ENCODE measurements at regions not wholly inside any gene's neighbourhood (a gene's known extent, or its start where the extent isn't known, plus 50 kb on each side); places are given as distances from the start of the nearest gene placed in this dataset.
"Not testable (repeated sequence)": the region's sequence is repeated elsewhere in the genome, so short reads cannot be mapped to it uniquely, and the experiment has no call there.

DNA sequence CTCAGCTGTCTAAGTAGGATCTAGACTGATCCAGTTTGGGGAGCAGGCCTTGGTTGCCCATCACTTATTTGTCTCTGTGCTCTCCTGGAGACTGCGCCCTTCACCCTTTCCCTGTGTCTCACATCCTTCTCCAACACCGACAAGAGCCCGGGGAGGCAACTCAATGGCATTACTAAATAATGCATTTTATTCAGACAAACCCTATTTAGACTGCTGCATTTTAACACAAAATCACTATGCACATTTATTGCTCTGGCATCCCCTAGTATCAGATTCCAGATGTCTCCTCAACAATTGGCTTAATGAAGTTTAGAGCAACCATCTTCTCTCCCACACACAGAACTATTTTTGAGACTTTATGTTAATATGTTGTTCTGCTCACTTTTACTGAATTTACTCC is 436.4 kb upstream of the CHRM3 start:
- DNase-seq (ENCODE audit: insufficient read length, low spot score) (no peak), FAIRE-seq (no peak)

DNA sequence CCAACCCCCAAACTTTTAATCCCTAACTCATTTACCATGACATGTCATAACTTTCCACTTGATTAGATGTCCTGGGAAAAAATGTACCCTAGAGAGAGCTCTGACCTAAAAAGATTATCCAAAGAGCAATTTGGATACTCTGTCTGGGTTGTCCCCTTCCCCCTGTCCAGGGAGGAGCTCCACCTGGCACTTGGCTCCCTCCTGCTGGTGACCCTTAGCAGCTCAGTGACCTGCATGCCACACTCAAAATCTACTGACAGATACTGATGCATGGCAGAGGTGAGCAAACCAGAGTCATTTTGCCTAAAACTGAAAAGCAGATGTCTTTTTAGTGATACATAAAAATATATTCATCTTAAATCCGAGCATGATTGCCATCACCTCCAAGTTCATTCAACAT is 442.3 kb upstream of the CHRM3 start:
- no peak for DNase-seq (ENCODE audit: insufficient read length, low spot score)
- FAIRE-seq = no peak

DNA sequence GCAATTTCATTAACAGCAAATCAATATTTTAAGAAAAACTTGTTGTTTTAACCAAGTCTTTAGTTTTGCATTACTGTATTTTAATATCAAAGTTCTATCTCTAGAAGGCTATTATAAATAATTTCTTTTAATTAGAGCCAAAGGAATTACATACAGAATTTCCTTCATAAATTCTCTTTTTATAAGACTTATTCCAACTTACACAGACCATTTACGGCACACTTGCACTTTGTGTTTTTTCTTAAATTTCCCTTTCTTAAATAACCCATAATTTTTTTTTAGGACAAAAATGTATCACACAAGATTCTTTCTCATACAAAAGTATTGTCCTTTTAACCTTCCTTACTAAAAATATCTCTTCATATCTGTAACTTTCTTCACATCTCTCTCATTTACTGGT is 458.5 kb upstream of the CHRM3 start:
- no peak for DNase-seq (ENCODE audit: insufficient read length, low spot score)
- no peak for FAIRE-seq

DNA sequence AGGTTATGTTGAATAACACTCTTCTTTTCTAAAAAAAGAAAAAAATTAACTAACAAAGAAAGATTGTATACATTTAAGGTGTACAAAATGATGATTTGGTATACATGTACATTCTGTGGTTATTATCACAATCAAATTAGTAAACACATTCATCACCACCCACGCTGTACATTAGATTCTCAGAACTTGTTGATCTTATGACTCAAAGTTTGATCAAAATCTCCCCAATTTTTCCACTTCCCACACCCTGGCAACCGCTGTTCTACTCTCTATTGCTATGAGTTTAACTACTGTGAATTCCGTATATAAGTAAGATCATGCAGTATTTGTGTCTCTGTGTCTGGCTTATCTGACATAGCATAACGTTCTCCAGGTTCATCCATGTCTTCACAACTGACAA is 469.5 kb upstream of the CHRM3 start:
- DNase-seq (ENCODE audit: insufficient read length, low spot score) = no peak

DNA sequence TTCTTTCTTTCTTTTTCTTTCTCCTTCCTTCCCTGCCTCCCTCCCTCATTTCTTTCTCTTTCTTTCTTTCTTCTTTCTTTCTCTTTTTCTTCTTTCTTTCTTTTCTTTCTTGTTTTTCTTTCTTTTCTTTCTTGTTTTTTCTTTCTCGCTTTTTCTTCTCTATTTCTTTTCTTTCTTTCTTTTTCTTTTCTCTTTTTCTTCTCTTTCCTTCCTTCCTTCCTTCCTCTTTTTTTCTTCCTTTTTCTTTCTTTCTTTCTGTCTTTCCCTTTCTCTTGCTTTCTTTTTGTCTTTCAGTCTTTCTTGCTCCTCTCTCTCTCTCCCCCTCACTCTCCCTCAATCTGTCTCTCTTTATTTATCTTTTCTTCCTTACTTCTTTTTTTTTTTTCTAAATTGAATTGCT is 472.0 kb upstream of the CHRM3 start:
- no peak for FAIRE-seq
- no peak for DNase-seq (ENCODE audit: insufficient read length, low spot score)

More for the DNA sequence above, 469.5 kb upstream of the CHRM3 start:
- FAIRE-seq = no peak

DNA sequence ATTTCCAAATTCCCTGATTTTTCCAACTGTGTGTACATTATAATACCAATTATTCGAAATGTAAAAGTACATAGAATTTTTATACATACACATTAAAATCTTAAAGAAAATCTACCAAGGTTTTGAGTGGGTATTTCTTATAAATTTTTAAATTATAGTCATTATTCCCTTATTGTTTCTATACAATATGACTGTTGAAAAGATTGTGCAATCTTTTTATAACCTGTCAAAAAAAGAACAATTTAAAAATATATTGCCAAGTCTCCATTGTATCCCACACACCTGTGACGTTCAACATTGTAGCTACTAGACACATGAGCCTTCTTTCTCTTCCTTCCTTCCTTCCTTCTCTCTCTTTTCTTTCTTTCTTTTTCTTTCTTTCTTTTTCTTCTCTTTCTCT is 473.2 kb upstream of the CHRM3 start:
- no peak for DNase-seq (ENCODE audit: insufficient read length, low spot score)

DNA sequence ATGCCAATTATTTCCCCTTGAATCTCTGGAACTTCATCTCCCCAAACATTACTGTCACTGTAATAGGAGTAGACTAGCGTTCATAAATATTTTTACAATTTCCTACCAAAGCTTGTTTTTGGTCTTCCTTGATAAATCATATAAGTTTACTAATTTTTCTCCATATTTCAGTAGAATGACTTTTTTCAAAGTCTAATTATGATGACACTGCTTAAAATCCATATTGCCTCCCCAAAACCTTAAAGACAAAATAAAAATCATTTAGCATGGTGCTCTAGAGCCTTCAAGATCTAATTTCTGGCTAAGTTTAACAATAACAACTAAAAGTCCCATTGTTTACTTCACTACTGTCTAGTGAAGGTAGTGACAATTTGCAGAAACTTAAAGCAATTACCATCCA is 474.2 kb upstream of the CHRM3 start:
- DNase-seq (ENCODE audit: insufficient read length, low spot score) (no peak), FAIRE-seq (no peak)

More for the DNA sequence above, 473.2 kb upstream of the CHRM3 start:
- FAIRE-seq = no peak

DNA sequence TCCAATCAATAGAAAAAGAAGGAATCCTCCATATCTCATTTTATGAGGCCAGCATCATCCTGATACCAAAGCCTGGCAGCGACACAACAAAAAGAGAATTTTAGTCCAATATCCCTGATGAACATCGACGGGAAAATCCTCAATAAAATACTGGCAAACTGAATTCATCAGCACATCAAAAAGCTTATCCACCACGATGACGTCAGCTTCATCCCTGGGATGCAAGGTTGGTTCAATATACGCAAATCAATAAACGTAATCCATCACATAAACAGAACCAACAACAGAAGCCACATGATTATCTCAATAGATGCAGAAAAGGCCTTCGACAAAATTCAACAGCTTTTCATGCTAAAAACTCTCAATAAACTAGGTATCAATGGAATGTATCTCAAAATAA is 483.6 kb upstream of the CHRM3 start:
- not testable (repeated sequence) for FAIRE-seq; DNase-seq (ENCODE audit: insufficient read length, low spot score)

DNA sequence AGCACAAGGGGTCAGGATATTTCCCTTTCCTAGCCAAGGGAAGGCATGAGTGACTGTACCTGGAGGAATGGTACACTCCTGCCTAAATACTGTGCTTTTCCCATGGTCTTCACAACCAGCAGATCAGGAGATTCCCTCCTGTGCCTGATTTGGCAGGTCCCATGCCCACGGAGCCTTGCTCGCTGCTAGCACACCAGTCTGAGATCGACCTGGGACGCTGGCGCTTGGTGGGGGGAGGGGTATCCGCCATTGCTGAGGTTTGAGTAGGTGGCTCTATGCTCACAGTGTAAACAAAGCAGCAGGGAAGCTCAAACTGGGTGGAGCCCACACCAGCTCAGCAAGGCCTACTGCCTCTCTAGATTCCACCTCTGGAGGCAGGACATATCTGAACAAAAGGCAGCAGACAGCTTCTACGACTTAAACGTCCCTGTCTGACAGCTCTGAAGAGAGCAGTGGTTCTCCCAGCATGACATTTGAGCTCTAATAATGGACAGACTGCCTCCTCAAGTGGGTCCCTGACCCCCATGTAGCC is 486.0 kb upstream of the CHRM3 start:
- no peak for FAIRE-seq

DNA sequence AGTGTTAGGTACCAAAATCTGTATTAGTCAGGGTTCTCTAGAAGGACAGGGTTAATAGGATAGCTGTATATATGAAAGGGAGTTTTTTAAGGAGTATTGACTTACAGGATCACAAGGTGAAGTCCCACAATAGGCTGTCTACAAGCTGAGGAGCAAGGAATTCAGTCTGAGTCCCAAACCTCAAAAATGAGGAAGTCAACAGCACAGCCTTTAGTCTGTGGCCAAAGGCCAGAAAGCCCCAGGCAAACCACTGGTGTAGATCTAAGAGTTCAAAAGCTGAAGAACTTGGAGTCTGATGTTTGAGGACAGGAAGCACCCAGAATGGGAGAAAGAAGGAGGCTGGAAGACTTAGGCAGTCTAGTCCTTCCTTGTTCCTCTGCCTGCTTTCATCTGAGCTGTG is 487.5 kb upstream of the CHRM3 start:
- DNase-seq (ENCODE audit: insufficient read length, low spot score) (no peak), FAIRE-seq (no peak)

More for the DNA sequence above, 486.0 kb upstream of the CHRM3 start:
- no peak for DNase-seq (ENCODE audit: insufficient read length, low spot score)

DNA sequence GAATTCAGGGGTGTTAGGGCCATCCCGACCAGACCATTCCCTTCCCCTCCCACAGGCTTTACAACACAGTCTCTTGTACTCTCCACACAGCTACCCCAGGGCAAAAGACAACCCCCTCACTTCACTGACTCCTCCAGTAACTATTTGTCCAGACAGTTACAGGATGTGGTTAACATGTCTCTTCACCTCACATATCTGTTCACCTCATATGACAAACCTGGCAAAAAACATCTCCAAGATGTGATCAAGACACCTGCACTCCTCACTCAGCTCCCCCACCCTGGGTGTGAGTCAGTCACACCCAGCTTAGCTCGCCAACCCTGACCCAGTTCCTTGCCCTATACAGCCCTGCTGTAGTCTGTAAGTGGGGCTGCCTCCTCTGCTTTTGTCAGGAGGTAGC is 490.5 kb upstream of the CHRM3 start:
- FAIRE-seq (no peak), DNase-seq (ENCODE audit: insufficient read length, low spot score) (no peak)

DNA sequence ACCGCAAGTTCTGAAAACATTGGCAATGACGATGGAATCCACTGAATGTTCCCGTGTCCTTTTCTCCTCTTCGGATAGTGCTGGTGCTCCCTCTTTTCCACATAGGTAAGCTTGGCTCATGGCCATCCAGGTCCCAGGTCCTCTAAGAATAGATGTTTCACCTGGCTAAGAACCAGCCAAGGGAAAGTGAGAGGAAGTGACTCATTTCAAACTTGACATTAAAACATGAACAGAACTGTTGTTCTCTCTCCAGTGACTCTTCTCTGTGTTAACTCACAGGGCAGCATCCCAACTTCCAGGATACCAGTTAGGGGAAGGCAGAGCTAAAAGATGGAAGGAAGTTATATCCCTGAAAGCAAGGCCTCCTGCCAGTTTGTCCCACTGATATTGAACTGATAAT is 493.8 kb upstream of the CHRM3 start:
- no peak for DNase-seq (ENCODE audit: insufficient read length, low spot score)
- FAIRE-seq = no peak

DNA sequence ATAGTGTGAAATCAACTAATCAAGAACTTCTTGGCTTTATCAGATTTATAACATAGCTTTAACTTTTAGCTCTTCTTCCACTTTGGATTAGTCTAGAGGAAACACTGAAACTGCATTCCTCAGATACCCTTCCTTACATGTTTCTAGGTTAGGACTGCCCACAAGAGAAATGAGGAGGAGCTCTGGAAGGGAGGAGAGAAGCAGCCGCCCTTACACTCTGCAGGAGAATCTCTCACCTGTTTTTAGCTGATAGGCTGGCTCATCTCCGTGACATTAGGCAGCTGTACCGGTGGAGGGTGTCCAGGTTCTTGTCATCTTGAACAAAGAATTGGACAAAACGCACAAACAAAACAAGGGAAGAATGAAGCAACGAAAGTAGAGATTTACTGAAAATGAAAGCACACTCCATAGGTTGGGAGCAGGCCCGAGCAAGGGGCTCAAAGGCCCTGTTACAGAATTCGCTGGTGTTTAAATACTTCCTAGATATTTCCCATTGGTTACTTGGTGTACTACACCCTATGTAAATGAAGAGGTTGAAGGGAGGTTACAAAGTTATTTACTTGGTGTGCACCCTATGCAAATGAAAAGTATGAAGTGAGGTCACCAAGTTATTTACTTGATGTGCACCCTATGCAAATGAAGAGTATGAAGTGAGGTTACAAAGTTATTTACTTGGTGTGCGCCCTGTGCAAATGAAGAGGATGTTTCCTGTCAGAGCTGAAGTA is 524.9 kb upstream of the CHRM3 start:
- DNase-seq (ENCODE audit: insufficient read length, low spot score) (no peak), FAIRE-seq (no peak)

DNA sequence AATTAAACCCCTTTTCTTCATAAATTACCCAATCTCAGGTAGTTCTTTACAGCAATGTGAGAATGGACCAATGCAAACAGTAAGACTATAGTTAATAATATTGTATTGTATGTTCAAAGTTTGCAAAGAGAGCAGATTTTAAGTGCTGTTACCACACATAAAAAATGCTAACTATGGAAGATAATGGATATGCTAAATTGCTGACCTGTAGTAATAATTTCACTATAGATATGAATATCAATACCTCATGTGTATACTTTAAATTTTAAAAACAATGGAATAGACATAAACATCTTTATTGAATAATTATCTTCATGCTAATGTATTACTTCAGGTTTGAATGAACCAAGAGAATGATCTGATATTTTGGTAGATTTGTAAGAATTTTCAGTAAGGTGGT is 552.4 kb upstream of the CHRM3 start:
- DNase-seq (ENCODE audit: insufficient read length, low spot score) (no peak), FAIRE-seq (no peak)

DNA sequence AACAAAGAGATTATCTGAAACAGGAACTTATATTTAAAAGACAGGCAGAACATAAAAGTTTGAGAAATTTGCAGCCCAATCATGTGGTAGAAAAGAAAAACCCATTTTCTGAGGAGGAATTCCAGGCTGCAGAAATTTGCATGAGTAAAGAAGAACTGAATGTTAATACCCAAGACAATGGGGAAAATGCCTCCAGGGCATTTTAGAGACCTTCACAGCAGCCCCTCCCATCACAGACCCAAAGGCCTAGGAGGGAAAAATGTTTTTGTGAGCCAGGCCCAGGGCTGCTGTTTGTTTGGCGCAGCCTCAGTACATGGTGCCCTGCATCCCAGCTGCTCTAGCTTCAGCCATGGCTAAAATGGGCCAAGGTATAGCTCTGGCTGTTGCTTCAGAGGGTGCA is 554.3 kb upstream of the CHRM3 start:
- FAIRE-seq = no peak
- no peak for DNase-seq (ENCODE audit: insufficient read length, low spot score)

DNA sequence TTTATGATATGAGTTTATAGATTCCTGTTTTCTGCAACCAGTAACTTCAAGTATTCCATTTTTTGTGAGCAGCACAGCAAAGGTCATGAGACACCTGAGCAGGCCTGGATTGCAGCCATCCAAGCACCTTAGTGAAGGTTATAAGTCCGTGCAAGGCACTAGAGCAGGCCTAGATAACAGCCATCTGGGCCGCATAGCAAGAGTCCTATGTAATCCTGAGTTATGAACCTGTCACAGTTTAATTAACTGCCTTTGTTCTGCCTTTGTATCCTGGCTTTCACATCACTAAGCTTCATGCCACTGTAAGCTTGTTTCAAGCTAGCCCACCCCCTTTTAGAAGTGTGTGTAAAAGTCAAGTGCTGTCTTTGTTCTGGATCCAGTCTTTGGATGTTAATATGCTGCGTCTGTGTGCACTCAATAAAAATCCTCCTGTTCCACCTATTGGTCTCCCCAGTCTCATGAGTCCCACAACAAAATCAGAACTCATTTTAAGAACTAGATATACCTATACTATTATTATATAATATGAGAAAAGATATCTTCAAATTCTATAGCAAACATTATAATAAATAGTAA is 556.2 kb upstream of the CHRM3 start:
- DNase-seq (ENCODE audit: insufficient read length, low spot score) (no peak), FAIRE-seq (no peak)

DNA sequence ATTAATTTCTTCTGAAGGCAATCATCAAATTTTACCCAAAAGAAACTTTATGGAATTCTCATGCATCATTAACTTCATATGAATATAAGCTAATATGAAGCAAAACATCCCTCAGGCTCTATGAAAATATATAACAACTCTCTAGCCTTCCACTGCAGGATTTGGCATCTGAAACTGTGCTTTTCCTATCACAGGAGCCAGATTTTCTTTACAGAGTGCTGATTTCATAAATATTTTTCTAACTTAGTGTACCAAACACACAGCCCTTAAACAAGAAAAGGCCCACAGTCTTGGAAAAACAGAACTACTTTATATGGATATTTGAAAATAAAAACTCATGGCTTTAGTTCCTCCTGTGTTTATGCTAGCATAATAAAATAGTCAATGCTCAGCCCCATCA is 559.5 kb upstream of the CHRM3 start:
- FAIRE-seq (no peak), DNase-seq (ENCODE audit: insufficient read length, low spot score) (no peak)

DNA sequence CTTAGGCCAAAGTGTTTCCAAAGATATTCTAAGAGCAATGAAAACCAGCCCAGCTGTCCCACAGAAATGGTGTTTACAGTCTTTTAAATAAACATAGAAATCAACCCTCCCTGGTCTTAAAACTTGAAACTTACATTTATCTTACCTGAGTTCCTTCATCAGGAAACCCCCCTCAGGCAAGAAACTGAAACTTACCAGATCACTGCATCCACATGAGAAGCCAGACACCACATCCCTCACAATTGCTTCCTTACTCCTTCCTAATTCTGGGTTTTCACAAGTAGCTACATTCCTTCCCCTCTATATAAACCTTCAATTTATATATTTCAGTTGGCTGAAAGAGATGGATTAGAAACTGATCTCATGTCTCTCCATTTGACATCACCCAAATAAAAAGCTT is 563.0 kb upstream of the CHRM3 start:
- FAIRE-seq (no peak), DNase-seq (ENCODE audit: insufficient read length, low spot score) (no peak)

DNA sequence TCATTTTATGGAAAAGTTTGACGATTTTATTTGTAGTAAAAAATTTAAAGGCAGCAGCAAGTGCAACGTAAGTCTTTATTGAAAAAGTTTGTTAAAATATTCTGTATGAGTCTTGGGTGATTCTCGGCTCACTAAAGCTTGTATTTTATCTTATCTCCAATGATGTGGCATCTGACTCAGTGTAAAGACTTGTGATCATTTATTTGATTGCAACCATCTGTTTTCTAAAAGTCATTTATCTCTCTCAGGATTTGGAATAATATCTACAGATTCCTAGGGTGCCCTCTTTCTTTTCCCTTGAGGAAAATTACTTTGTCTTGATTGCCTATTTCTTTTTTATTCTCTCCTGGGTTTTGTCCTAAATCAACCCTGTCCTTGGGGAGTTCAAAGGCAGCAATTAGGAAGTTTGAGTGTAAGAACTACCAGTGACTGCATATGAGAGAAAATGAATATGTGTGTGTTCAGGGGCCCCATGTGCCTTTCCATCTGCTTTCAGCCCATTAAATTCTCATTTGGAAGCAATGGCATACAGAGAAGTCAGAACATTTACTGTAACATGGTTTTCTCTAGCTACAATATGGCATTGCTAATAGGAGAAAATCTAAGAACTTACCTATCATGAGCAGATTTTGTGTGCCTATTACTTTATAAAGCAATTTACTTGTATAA is 575.0 kb upstream of the CHRM3 start:
- DNase-seq (ENCODE audit: insufficient read length, low spot score) = no peak
- no peak for FAIRE-seq

DNA sequence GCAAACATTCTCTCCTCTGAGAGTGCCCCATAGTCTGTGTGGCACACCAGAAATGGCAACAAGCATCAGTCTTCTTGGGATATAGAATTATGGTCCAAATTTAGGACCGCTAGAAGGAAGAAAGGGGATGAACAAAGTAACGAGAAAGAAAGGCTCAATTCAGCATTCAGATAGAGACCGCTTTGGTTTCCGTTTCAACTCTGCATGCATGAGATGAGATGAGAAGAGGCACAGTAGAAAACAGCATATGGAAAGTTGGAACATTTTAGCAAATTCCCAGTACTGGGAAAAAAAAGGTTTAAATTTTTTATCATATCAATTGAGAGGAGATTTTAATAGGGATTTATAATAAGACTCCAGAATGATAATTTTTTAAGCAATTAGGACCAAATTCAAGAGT is 595.5 kb upstream of the CHRM3 start:
- FAIRE-seq (no peak), DNase-seq (ENCODE audit: insufficient read length, low spot score) (no peak)

DNA sequence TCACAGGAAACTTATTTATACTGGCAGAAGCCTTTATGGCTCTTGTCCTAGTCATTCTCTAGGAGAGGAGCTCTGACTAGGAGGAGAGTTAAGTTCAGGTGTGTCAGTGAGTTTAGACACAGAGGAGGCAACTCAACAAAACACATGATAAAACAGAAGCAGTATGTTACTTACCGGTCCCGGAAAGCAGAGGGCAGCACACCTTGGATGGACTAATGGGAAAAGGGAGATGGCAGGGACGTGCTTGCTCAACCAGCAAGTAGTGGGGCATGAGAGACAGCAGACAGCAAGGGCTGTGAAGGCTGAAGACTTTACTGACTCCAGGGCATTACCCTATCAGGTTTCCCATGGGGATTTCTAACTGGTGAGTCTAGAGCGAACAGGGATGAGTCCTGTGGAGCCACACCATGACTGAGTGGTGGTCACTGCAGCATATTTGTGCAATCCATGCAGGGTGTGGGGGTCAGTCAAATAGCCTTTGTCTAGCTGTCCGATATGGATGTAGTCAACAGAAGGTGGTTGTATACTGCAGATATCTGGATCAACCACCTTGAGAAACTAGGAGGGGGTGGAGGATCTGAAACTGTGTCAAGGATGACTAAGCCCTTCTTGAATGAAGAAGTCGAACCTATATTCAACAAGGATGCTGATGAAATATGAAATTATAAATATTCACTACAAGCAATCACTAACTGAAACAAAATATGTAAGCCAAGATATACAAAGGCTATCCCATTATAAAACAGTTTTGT is 596.3 kb upstream of the CHRM3 start:
- DNase-seq (ENCODE audit: insufficient read length, low spot score) = no peak
- no peak for FAIRE-seq
